ENCODE measurements at regions not wholly inside any gene's neighbourhood (a gene's known extent, or its start where the extent isn't known, plus 50 kb on each side); places are given as distances from the start of the nearest gene placed in this dataset.
"Not testable (repeated sequence)": the region's sequence is repeated elsewhere in the genome, so short reads cannot be mapped to it uniquely, and the experiment has no call there.

- no peak for DNase-seq (ENCODE audit: low read depth)
Observed at GRCh38 chr14:81584495-81584894, 50.8 kb upstream of the SEL1L start.

- DNase-seq (ENCODE audit: low read depth) = no peak
Observed at GRCh38 chr14:81589381-81590065, 55.9 kb upstream of the SEL1L start.

DNA sequence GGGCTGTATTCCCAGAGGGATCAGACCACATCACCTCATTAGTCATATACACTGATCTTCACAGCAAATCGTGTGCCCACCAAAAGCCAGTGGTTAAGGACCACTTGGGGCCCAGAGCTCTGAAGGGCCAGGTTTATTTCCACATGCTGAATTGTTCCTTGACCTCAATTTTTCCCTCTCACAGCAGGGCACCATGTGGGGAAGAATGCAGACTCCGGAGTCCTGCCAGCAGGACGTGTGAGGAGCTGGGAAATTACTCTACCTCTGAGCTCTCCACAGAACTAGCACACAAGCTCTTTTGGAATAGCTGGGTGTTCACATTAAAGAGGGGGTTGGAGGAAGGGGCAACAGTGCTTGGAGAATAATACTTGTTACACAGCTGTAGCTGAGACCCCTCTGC is 57.6 kb upstream of the SEL1L start:
- DNase-seq (ENCODE audit: low read depth) = no peak

DNA sequence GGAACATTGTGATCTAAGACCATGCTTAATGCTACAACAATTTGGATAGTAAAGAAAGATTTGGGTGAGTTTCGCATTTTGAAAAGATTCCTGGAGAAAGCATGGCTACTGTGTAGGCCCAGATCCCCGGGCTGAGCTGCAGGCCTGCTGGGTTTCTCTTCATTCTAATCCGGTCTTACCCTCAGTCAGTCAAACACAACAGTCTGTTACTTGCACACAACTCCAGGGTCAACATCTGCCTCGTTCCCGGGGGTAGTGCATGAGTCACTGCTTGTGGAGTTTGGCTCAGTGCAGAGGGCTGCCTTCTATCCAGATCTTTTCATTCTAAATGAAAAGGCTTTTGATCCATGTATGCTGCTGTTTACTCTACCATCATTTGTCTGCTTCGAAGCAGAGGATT is 60.4 kb upstream of the SEL1L start:
- no peak for DNase-seq (ENCODE audit: low read depth)

- DNase-seq (ENCODE audit: low read depth) = no peak
Observed at GRCh38 chr14:81605660-81606059, 72.0 kb upstream of the SEL1L start.

GRCh38 chr14:81613341-81614045 is 79.8 kb upstream of the SEL1L start:
- no peak for DNase-seq (ENCODE audit: low read depth)

- not testable (repeated sequence) for DNase-seq (ENCODE audit: low read depth)
Observed at GRCh38 chr14:81614302-81614701, 80.6 kb upstream of the SEL1L start.

DNA sequence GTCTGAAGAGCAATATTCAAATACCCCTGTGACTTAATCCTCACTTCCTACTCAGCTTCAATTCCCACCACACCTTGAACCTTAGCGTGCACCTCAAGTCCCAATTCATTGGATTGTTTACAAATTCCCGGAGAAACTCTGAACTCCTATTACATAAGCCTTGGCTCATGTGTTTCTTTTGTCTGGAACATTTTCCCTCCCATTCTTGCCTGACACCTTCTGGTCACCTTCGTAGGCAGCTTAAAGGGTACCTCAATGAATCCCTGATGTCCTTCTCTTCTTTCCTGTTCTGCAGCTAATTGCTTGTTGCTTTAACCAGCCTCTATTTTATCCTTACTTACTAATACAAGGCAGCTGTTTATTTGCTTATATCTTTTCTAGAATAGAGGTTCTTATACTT is 85.0 kb upstream of the SEL1L start:
- no peak for DNase-seq (ENCODE audit: low read depth)

GRCh38 chr14:81619816-81620215 is 86.2 kb upstream of the SEL1L start:
- no peak for DNase-seq (ENCODE audit: low read depth)

DNA sequence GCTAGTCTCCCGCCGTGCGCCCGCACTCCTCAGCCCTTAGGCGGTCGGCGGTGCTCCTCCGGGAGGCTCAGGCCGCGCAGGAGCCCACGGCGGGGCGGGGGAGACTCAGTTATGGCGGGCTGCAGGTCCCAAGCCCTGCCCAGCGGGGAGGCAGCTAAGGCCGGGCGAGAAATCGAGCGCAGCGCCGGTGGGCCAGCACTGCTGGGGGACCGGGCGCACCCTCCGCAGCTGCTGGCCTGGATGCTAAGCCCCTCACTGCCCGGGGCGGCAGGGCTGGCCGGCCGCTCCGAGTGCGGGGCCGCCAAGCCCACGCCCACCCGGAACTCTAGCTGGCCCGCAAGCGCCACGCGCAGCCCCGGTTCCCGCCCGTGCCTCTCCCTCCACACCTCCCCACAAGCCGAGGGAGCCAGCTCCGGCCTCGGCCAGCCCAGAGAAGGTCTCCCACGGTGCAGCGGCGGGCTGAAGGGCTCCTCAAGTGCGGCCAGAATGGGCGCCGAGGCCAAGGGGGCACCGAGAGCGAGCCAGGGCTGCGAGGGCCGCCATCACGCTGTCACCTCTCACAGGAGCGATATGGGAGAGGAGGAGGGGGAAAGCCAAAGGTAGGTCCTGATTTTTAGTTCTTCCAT is 90.2 kb upstream of the SEL1L start:
- DNase-seq (ENCODE audit: low read depth) = not testable (repeated sequence)

GRCh38 chr14:81625343-81625742 is 91.7 kb upstream of the SEL1L start:
- DNase-seq (ENCODE audit: low read depth) = no peak

DNA sequence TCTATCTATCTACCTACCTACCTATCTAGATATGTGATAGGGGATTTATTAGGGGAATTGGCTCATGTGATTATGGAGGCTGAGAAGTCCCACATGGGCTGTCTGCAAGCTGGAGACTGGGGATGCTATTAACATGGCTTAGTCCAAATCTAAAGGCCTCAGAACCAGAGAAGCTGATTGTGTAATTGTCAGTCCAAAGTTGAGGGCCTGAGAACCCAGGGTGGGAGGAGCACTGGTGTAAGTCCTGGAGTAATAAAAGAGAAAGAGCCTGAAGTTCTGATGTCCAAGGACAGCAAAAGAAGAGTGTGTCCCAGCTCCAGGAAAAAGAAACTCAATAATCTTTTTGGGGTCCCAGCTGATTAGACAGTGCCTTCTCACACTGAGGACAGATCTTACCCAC is 98.5 kb upstream of the SEL1L start:
- DNase-seq (ENCODE audit: low read depth) = no peak

DNA sequence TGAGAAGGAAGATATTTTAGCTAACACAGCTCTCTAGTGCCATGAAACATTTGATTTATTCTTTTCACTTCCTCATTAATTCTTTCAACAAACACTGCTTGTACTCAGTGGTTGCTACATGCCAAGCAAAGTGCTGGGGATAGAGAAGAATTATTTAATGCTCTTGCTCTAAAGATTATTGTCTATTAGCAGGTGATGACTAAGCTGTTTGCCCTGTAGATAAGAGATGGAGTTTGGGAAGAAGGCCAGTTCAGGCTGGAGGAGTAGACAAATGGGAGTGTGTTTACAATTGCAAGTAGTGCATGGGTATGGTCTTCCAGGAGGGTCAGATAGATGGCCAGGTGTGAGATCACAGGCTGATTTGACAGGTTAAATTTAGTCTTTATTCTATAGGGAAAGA is 99.8 kb upstream of the SEL1L start:
- DNase-seq (ENCODE audit: low read depth) = no peak

DNA sequence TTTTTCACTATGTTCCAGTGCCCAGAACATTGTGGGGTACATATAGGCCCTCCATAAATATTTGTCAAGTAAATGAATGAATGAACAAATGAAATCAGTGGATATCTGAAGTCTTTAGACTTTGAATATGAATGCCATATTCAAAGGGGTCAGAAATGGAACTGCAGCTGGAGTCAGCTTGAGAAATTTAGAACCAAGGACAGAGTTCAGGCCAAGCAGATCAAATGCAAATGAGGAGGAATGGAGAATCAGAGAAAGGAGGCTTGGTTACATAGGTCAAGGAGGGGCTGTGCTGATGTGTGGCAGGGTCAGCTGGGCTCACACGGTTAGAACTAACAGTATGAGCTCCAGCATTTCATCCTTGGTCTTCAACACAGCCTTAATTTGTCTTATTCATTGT is 104.0 kb upstream of the SEL1L start:
- no peak for DNase-seq (ENCODE audit: low read depth)

- no peak for DNase-seq (ENCODE audit: low read depth)
Observed at GRCh38 chr14:81638656-81639280, 105.1 kb upstream of the SEL1L start.

DNA sequence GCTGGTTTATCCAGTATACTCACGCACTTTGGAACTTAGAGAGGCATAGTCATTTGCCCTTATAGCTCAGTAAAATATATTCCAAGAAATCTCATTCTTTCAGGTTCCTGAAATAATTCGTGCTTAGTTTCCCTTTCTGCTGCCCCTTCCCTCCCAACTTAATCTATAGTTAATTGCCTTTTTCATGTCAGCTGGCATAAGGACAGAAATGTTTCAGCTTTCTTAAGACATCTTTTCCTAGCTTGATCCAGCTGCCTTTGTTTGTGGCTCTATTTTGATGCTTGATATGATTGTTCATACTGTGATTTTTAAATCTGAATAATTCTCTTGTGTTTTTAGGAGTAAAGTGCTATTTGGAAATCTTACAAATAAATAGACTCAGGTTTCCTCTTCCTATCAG is 120.0 kb upstream of the SEL1L start:
- DNase-seq (ENCODE audit: low read depth) = no peak

GRCh38 chr14:81655423-81656314 is 122.0 kb upstream of the SEL1L start:
- no peak for DNase-seq (ENCODE audit: low read depth)

DNA sequence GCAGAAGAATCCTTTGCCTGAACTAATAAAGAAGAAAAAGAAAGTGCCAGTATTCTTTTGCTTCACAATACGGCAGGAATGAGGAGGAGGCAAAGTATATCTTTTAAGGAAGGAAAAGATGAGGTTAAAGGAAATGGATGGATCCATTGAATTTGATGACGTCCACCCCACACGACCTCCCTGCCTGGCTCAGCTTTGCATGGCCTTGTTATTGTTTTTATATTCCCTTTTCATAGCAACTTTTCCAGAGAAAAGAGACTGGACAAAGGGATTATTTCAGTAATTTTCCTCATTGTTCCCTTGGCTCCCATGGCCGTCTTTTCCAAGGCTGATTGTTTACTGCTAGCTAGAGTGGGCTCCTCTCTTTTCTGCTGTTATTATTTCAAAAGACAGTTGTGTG is 123.2 kb upstream of the SEL1L start:
- DNase-seq (ENCODE audit: low read depth) = no peak

DNA sequence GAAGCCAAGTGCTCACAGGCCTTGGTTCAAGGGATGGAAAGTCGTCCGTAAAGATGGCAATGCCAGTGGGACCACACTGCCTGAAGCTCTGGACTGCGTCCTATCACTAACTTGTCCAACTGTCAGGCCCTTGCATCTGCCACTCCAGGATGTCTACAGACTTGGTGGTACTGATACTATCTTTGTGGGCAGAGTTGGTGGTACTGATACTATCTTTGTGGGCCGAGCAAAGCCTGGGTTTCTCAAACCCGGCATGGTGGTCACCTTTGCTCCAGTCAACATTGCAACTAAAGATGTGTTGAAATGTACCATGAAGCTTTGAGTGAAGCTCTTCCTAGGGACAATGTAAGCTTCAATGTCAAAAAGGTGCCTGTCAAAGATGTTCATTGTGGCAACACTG is 128.4 kb upstream of the SEL1L start:
- DNase-seq (ENCODE audit: low read depth) = no peak

DNA sequence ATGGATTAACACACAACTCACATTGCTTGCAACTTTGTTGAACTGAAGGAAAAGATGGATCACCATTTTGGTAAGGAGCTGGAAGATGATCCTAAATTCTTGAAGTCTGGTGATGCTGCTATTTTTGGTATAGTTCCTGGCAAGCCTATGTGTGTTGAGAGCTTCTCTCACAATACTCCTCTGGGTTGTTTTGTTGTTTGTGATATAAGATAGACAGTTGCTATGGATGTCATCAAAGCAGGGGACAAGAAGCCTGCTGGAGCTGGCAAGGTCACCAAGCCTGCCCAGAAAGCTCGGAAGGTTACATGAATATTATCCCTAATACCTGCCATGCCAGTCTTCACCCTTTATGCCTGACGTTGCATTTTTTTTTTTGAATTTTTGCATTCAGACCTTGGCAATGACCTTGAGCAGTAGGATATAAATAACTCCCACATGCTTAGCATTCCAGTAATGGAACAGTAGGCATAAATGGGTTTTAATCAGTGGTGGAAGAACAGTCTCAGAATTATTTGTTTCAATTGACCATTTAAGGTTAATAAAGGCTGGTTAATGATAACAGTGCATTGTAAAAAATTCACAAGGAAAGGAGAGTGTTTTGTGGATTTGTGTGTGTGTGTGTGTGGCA is 129.0 kb upstream of the SEL1L start:
- no peak for DNase-seq (ENCODE audit: low read depth)

GRCh38 chr14:81668626-81669274 is 135.1 kb upstream of the SEL1L start:
- no peak for DNase-seq (ENCODE audit: low read depth)

All from Daoy (cell line).